T-helper 9 cell (primary cell): ENCODE measurements at regions not wholly inside any gene's neighbourhood (a gene's known extent, or its start where the extent isn't known, plus 50 kb on each side); places are given as distances from the start of the nearest gene placed in this dataset.
"Not testable (repeated sequence)": the region's sequence is repeated elsewhere in the genome, so short reads cannot be mapped to it uniquely, and the experiment has no call there.

ENCODE experiments used
- DNase-seq: peaks from one replicate; pipeline ENCODE4 v3.0.0-alpha.2; 2020

DNA sequence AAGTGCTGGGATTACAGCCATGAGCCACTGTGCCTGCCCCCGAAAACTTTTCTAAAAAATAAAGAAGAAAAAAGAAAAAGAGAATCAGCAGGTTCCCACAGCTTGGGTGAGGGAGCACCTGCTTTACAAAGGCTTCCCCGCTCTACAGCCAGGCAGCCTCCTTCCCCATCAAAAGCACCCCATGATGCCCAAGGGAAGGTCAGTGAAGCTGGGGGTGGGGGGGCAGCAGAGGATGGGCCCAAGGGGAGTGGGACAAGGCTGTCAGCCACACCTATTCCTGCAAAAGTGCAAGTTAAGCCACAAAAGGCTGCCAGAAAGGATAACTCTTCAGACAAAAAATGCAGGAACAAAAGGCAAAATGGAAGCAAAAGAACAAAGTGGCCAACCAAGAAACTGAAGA, 72.5 kb downstream of the FAM50B start:
- no peak for DNase-seq

DNA sequence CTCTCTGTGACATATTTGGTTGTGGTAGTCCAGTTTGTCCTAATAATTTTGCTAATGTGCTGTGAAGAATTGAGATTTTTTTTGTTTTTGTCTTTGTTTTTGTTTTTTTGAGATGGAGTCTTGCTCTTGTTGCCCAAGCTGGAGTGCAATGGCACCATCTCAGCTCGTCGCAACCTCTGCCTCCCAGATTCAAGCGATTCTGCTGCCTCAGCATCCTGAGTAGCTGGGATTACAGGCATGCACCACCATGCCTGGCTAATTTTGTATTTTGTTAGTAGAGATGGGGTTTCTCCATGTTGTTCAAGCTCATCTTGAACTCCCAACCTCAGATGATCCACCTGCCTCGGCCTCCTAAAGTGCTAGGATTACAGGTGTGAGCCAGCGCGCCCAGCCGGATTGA, 73.4 kb downstream of the FAM50B start:
- DNase-seq, result not testable (repeated sequence)

DNA sequence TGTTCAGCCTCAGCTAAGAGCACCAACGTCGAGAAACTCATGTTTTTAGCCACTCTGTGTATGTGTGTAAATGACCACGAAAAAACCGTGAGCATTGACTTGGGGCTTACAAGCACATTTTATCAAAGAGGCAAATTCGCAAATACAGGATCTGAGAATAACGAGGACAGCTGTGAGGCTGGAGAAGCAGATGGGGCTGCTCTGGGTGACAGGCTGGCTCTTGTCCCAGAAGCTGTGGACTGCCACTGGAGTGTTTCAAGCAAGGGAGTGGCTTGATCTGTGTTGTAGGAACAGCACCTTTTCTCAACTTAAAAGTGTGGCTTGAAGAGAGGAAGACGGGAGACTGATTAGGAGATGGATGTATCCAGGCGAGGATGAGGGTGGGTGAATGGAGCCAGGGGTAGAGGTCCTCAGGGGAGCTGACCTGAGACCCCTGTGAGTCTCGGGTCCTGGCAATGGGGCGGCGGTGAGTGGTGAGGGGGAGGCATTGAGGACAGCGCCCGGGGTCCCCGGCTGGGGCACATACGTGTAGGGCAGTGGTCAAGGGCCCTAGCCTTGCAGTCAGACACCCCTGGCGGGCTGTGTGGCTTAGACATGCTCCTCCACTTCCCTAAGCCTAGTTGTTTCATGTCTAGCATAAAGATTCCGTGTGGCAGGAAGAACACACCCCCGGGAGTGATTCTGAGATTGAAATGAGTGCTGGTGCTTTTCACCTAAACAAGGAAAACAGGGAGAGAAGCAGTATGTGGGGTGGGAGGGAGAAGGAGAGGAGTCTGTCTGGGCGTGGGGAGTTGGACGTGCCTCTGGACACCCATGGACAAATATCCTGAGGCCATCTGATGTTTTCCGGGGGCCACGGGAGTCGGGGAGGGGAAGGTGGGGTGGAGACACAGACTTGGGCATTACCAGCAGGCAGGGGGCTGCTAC, 76.3 kb downstream of the FAM50B start:
- DNase-seq, result not testable (repeated sequence)

DNA sequence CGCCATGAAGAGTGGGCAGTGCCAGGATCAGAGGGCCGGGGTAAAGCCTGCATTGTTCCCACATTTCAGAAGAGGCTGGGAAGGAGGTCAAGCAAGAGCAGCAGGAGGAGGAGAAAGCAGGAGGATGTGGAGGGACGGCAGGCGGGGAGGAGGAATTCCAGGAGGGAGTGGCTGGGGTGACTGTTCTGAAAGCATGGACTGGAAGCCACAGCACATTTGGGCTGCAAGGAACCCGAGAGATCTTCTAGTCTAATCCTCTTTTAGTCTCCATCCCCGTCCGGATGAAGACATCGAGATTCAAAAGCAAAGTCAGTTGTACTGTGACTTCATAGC, 76.9 kb downstream of the FAM50B start:
- DNase-seq, result no peak

DNA sequence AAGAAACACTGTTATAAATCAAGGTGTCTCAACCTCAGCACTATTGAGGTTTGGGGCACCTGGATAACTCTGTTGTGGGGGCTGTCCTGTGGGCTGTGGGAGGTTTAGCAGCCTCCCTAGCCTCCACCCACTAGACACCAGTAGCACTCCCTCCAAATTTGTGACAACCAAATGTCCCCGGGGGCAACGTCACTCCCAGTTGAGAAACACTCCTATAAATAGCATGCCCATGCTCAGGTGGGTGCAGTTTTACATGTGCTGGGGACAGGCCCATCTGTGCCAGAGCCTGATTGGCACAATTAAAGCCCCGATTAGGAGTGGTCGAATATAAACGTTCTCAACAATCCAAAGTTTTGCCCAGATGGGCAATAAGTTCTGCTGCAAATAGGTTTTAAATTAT, 78.9 kb downstream of the FAM50B start:
- DNase-seq, result no peak

DNA sequence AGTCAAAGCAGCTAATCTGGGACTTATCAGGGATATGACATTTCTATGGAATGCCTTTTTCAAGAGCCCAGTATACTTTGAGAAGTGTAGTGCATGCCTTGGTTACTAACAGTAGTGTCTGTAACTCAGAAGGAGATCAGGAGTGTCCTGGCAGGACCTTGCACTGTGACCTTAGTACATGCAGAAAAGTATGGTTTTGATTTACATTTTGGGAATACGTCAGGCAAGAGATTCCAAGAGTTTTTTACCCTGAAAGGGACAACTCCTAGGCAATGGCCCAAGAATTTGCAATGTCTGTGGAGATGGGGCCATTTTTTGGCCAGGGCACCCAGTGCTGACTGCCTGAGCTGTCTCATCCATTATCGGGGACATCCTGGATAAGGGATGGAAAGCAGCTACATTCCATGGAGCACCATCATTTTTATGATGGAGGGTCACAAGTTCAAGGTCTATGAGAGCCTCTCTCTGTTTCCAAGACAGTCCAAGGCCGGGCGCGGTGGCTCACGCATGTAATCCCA, 80.2 kb downstream of the FAM50B start:
- DNase-seq, result no peak

DNA sequence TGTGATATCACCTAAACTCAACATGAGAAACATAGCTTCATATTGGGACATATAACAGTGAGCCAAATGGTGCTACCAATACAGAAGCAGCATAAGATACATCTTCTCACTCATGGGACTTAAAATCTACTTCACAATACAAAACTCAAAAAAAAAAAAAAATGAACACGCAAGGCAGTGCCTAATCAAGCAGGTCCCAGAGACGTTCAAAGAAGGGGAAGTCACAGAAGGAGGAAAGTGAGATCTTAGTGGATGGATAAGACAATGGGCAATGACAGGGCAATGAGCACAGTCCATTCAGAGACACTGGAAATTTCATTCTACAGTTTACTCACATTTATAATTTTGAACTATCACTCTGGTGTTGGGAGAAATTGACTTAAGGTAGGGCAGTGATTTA, 88.3 kb downstream of the FAM50B start:
- no peak for DNase-seq

DNA sequence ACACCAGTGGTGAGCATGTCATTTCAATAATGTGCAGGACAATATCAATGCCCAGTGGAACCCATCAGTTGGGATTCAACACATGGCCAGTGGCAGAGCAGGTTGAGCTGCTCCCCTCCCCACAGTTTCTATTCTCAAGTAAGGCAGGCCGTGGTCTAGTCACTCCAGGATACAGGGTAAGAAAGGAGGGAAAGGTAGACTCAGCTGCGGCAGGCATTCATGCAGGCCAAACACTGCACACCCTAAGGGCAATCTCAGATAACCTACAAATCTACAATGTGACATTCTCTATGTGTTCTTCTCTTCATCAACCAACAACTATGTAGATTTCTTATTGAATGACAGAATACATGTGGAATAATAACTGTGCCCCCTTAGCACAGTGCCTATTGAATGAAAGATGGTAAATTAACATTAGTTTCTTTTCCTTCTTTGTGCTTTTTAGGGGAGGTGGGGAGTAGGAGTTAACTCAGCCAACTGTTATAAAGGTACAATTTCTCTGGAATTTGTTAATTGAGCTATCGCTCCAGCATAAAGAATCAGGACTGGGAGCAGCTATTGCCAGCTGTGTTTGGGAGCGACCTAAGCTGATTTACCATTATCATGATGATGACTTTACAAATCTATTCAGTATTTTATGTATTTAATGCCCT, 89.7 kb downstream of the FAM50B start:
- no peak for DNase-seq

DNA sequence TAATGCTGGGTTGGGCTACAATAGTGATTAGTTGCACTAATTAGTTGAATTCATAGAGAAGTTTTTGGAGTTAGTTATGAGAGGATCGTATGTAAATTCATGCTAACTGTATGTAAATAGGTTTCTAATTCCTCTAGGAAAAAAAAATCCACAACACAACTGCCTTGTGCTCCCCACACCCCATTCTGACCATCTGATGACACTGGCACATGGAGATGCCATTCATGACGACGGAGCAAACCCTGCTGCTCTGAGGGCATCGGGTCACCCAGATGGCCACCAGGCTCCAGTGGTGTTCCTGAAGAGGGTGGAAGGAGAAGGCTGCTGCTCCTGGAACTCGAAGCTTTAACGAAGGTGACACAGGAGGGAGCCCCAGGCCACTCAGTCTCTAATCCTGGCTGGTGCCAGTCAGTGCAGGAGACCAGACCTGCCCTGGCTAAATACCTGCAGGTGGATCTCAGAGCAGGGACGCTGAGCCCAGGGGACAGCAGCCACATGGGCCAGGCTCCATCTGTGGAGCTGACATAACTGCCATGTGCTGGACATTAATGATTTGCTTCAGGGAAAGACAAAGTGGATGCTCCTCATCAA, 90.3 kb downstream of the FAM50B start:
- no peak for DNase-seq

DNA sequence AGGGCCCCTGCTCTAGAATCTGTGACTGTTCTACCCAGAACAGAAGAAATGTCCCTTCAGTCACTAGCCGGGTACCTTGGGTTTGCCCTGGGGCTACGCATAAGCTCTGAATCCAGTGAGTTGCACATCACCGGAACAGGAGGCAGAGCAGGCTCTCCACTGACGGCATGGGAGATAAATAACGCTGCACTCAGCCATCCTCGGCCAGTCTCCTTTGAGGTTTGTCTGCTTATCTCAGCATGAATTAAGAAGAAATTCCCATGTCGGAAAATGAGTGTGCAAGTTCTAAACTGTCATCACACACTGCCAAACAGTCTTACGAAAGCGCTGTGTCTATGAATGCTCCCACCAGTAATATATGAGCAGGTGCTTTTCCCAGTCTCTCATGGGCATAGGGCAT, 90.8 kb downstream of the FAM50B start:
- no peak for DNase-seq

DNA sequence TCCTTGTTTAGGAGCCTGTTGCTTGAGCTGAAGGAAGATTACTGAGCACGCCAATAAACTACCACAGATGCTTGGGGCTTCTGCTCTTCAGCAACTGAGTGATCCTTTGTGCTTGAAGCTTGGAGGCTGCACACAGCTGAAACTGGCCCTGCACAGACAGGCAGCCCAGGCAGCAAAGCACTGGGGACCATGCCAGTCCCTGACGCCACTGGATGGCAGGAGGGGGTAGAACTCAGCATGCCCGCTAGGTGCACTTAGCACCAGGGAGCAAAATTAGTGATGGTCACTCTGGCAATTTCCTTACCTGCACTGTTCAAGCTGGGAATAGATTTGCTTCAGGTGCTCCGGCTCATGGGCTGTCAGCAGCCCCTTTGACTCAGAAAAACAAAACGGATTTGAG, 91.5 kb downstream of the FAM50B start:
- DNase-seq, result no peak

DNA sequence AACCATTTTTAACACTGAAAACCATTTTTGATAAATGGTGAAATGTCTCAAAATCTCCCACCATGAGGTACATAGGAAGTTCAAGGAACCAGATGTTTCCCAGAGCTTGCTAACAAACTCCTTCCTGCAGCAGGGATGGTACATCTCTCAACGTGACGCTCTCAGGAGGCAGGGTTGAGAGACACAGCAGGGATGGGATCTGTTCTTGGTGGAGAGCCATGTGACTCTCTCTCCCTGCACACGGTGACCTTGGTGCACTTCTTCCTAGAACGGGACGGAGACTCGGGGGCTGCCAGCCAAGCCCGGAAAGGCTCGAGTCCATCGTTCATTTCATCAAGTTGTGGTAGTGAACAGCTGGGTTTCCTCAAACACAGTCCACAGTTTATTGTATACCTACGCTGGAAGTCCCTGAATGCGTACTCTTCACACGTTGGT, 94.2 kb downstream of the FAM50B start:
- no peak for DNase-seq

DNA sequence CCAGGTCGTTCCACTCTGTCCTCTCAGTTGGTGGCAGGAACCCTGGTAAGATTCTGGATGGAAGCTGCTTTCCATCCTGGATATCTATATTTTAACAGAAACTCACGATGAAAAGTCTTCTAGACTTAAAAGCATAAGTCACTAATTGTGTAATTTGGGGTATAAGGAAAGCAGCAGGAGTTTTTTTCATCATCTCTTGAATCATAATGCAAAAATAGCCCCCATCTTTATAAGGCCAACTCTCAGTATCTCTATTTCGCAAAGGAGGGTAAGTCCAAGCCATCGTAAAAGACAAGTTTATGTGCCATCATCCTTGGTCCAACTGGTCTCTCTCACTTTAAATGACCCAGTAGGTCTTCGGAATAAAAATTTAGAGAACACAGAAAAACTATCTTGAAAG, 95.1 kb downstream of the FAM50B start:
- DNase-seq, result no peak

DNA sequence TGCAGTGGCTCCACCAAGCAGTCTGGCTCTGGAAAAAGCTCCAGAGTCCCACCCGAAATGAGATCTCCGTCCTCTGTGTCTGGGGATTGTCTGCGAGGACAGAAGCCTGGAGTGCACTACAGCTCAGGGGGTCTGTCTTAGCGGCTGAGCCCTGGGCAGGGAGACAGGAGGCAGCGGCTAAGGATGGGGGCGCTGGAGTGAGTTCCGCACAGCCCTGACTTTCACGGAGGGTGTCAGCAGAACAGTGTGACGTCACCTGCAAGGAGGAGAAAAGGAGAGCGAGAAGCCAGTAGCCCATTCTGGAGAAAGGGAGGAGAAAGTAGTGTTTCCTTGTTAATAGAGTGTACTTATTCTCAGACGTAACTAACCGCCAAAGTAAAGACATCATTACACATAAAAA, 97.6 kb downstream of the FAM50B start:
- DNase-seq, result no peak

DNA sequence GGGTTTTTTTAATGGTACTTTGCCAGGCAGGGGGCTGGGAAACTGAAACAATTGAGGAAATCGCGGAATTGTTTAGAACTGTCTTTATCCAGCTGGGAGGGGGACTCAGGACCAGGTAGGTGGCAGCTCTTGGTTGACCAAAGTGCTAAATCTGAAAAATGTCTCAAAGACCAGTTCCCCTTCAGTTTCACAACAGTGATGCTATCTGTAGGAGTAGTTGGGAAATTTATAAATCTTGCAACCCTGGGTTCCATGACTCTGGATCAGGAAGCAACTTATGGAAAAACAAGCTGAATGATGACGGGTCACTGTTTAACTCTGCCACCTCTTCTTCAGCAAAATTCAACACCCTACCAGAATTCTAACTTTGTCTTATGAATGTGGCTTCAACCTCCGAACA, 99.7 kb downstream of the FAM50B start:
- DNase-seq, result no peak

DNA sequence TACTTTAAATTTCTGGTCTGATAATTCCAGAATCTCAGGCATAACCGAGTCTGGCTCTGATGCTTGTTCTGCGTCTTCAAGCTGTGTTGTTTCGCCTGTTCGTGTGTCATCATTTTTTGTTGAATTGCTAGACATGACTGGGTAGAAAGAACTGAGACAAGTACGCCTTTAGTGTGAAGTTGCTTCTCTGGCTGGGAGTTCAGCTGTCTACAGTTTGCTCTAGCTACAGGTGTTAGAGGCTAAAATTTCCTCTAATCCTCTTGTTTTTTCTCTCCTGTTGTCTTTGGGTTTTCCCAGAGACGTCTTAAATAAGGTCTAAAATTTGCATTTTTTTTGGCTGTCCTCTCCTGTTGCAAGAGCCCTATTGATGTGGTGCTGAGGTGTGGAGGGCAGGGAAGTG, 100.3 kb downstream of the FAM50B start:
- DNase-seq, result no peak

DNA sequence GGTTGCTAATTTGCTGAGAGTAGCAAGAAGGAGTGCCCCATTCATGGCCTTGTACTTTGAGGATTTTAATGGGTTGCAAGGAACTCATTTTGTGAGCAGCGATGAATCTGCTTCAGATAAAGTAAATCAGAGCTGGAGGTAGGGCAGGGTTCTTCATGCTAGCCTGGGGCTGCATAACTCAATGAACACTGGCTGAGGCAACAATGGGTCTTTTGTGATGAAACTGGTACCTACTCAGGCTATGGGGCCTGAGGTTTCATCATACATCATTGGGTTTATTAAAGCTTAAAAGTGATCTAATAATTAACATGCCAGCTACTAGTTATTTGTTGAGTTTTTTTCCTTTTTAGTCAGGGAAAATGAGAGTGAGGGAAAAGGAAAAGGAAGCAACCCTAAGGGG, 106.9 kb downstream of the FAM50B start:
- DNase-seq, result no peak

DNA sequence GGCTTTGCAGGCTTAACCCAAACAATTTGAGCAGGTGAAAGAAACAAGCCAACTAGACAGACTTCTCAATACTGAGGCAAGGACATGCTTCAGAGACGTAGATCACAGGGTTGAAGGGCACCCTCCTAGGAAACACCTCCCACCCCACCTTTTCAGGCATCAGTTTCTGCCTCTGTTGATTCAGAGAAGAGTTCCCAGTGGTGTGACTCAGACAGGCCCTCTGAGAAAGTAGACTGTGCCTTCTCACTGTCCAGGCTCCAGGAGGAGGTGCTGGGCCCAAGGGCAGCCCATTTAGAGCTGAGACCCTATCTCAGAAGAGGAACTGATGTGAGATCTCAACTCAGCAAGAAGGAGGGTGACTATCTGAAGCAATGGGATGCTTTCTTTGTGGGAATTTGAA, 108.1 kb downstream of the FAM50B start:
- DNase-seq, result no peak

DNA sequence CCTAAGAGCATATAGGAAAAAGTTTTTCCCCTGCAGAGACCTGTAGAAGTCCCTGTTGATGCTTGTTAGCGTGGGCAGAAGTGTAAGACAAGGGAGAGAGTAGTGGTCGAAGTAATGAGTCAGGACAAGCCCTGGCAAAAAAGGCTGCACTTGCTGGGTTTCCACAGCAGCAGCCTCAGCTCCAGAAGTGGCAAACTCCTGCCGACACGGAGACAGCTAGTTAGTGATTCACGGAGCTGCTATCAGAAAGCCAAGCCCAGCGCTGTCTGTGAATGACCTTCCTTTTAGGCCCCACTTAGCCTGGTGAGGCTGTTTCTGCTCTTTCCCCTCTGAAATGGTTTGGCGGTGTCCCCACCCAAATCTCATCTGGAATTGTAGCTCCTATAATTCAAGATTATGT, 109.1 kb downstream of the FAM50B start:
- DNase-seq, result no peak

DNA sequence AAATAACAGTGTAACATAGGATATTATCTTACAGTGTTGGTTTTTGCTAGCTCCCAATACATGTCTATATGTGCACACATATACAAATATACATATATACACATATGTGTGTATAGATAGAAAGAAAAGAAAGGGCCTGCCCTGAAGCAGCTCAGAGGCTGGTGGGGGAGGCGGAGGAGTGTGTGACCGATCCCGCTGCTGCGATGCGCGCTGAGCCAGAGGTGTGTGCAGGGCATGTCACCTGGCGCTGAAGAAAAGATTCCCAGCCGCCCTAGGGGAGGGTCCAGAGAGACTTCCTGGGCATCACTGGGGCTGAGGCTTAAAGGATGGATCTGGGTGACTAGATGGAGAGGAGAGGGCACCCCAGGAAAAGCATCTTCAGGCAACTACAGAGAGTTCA, 110.2 kb downstream of the FAM50B start:
- no peak for DNase-seq

DNA sequence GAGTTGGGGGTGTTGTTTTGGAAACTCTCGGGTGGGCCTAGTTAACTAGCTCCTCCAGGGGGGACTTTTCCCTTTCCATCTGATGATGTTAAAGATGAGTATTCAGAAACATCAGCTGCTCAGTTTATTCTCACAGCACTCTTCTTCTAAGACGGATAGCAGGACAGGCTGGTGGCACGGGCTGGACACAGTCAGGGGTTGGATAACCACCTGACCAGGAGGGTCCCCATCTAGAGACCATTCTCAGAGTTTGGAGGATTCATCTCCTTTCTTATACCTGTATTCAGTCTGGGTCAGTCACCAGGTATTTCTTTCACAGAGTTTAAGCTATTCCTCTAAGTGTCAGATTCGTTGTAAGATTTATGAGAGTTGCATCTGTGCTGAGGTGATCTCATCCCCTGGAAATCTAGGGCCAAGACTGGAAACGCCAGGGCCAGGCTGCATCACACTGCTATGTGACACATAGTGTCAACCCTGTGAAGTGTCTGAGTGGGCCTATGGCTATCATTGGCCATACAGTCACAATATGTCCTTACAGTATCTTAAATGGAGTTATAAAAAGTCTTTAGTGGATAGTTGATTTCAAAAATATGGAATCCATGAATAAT, 111.7 kb downstream of the FAM50B start:
- no peak for DNase-seq

DNA sequence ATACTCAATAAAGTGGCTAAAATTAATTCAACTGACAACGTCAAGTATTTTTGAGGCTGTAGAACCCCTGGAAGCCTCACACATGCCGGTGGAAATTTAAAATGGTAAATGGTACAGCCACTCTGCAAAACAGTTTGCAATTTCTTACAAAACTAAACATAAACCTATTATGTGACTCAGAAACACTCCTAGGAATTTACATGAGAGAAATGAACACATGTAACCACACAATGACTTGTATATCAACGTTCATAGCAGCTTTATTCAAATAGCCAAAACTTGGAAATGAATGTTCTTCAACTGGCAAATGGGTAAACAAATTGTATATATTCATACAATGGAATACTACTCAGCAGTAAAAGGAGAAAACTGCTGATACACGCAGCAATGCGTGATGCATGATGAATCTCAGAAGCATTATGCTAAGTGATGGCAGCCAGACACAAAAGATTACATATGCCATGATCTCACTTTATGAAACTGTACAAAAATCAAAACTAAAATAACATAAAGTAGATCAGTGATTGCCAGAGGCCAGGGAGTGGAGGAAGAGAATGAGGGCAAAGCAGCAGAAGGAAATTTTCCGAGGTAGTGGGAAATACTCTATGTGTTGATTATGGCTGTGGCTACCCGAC, 112.5 kb downstream of the FAM50B start:
- DNase-seq, result no peak
